Cardiac fibroblast (primary cell): ENCODE measurements at regions not wholly inside any gene's neighbourhood (a gene's known extent, or its start where the extent isn't known, plus 50 kb on each side); places are given as distances from the start of the nearest gene placed in this dataset.

Source experiments
- DNase-seq, 2 donors: peaks; one replicate each; pipeline versions ENCODE4 v3.0.0 to v3.0.0-alpha.2; 2010; ENCODE audit warnings: low read depth in 2 of 2
- H3K4me3 ChIP-seq, 2 donors: replicated peaks in 1 of 2; 1 replicate in 1 of 2; 2 replicates in 1 of 2; pipeline ENCODE4 v1.5.1; 2011; ENCODE audit warnings: low read depth in 2 of 2, low read length in 2 of 2, mild to moderate bottlenecking in 2 of 2, moderate library complexity in 1 of 2
- CTCF ChIP-seq: IDR thresholded peaks from one replicate; pipeline ENCODE4 v1.5.1; 2011; ENCODE audit warnings: low read depth, mild to moderate bottlenecking, low read length, inconsistent platforms

GRCh38 chr1:29458737-29459619 lies 222.7 kb downstream of the PTPRU start:
- no peak for TF ChIP-seq CTCF
- no peak for DNase-seq
- no peak overlapping the region for H3K4me3 ChIP-seq

- H3K4me3 ChIP-seq = no peak overlapping the region
- no peak for TF ChIP-seq CTCF
- no peak for DNase-seq
These were observed 221.4 kb downstream of the PTPRU start for GRCh38 chr1:29457496-29458368.

GRCh38 chr1:29456685-29457435 lies 220.5 kb downstream of the PTPRU start:
- H3K4me3 ChIP-seq = no peak overlapping the region
- no peak for TF ChIP-seq CTCF
- no peak for DNase-seq

GRCh38 chr1:29455781-29456180 lies 219.5 kb downstream of the PTPRU start:
- no peak overlapping the region for H3K4me3 ChIP-seq

GRCh38 chr1:29454616-29455380 lies 218.5 kb downstream of the PTPRU start:
- no peak for DNase-seq
- TF ChIP-seq CTCF = no peak
- H3K4me3 ChIP-seq = no peak overlapping the region

More at GRCh38 chr1:29455781-29456180, 219.5 kb downstream of the PTPRU start:
- DNase-seq = no peak
- no peak for TF ChIP-seq CTCF
